ENCODE measurements at regions not wholly inside any gene's neighbourhood (a gene's known extent, or its start where the extent isn't known, plus 50 kb on each side); places are given as distances from the start of the nearest gene placed in this dataset.
"Not testable (repeated sequence)": the region's sequence is repeated elsewhere in the genome, so short reads cannot be mapped to it uniquely, and the experiment has no call there.

- H3K4me1 ChIP-seq: no peaks in the 10 kb centered on the region
- 78 to 90% (median 84%) methylated on average over 2 of the region's 2 CpGs for WGBS, 5 donors
- no peak for DNase-seq
- intact Hi-C loops (cut with DNase I; ENCODE audit: low total_unique reads): no loop called here
- H3K4me3 ChIP-seq: no peak overlapping the region
- no peak for TF ChIP-seq EP300 (IDR thresholded peaks at IDR 0.05)
- TF ChIP-seq POLR2AphosphoS5 (IDR thresholded peaks at IDR 0.05): no peak
- no peak for TF ChIP-seq POLR2A (IDR thresholded peaks at IDR 0.05)
- TF ChIP-seq CTCF (IDR thresholded peaks at IDR 0.05): no peak
- no peaks in the 10 kb centered on the region for H3K27me3 ChIP-seq
- no peak overlapping the region for H3K27ac ChIP-seq
- peaks cover 0 to 23% (median 4%) of the 10 kb centered on the region in 4 donors for H3K9me3 ChIP-seq
- H3K36me3 ChIP-seq: no peaks in the 10 kb centered on the region
Observed at GRCh38 chr13:56168581-56168980, 972.1 kb upstream of the PRR20A start.

GRCh38 chr13:56173346-56173745, 967.4 kb upstream of the PRR20A start:
- DNase-seq: peak in 1 of 2 donors; percentile 23
- H3K27me3 ChIP-seq: no peaks in the 10 kb centered on the region
- no peak for TF ChIP-seq POLR2A (IDR thresholded peaks at IDR 0.05)
- no peak overlapping the region for H3K27ac ChIP-seq
- 29 to 57% (median 48%) methylated on average over 2 of the region's 2 CpGs for WGBS, 5 donors
- H3K36me3 ChIP-seq: no peaks in the 10 kb centered on the region
- no peaks in the 10 kb centered on the region for H3K4me1 ChIP-seq
- H3K4me3 ChIP-seq: no peak overlapping the region
- intact Hi-C loops (cut with DNase I; ENCODE audit: low total_unique reads): no loop called here
- peaks cover 0 to 7% (median 0%) of the 10 kb centered on the region in 4 donors for H3K9me3 ChIP-seq

GRCh38 chr13:56182598-56182997, 958.1 kb upstream of the PRR20A start:
- no peaks in the 10 kb centered on the region for H3K36me3 ChIP-seq
- TF ChIP-seq CTCF (IDR thresholded peaks at IDR 0.05) (no peak), POLR2AphosphoS5 (IDR thresholded peaks at IDR 0.05) (no peak), EP300 (IDR thresholded peaks at IDR 0.05) (no peak), POLR2A (IDR thresholded peaks at IDR 0.05) (no peak)
- H3K4me3 ChIP-seq: no peak overlapping the region
- peaks cover 0 to 41% (median 22%) of the 10 kb centered on the region in 4 donors for H3K9me3 ChIP-seq
- no peak overlapping the region for H3K27ac ChIP-seq
- DNase-seq: no peak
- WGBS, 5 donors: 66 to 94% (median 87%) methylated on average over 3 of the region's 3 CpGs
- no peaks in the 10 kb centered on the region for H3K4me1 ChIP-seq
- intact Hi-C loops (cut with DNase I; ENCODE audit: low total_unique reads): no loop called here
- no peaks in the 10 kb centered on the region for H3K27me3 ChIP-seq

GRCh38 chr13:56187331-56187730, 953.4 kb upstream of the PRR20A start:
- no peaks in the 10 kb centered on the region for H3K27me3 ChIP-seq
- H3K36me3 ChIP-seq: no peaks in the 10 kb centered on the region
- H3K9me3 ChIP-seq: peaks cover 0 to 46% (median 25%) of the 10 kb centered on the region in 4 donors
- 71 to 94% (median 93%) methylated on average over 2 to 15 of the region's 15 CpGs for WGBS, 5 donors
- intact Hi-C loops (cut with DNase I; ENCODE audit: low total_unique reads): no loop called here
- no peak overlapping the region for H3K27ac ChIP-seq
- DNase-seq: no peak
- TF ChIP-seq EP300 (IDR thresholded peaks at IDR 0.05) (no peak), POLR2A (IDR thresholded peaks at IDR 0.05) (no peak), CTCF (IDR thresholded peaks at IDR 0.05) (no peak), POLR2AphosphoS5 (IDR thresholded peaks at IDR 0.05) (no peak)
- no peak overlapping the region for H3K4me3 ChIP-seq
- no peaks in the 10 kb centered on the region for H3K4me1 ChIP-seq

- H3K4me1 ChIP-seq; H3K27me3 ChIP-seq; intact Hi-C loops (cut with DNase I; ENCODE audit: low total_unique reads); H3K27ac ChIP-seq; H3K36me3 ChIP-seq; DNase-seq; H3K4me3 ChIP-seq: not testable (repeated sequence)
- 88 to 94% (median 92%) methylated on average over 6 of the region's 6 CpGs for WGBS, 5 donors
- H3K9me3 ChIP-seq: peaks cover 0 to 33% (median 19%) of the 10 kb centered on the region in 4 donors
Observed at GRCh38 chr13:56188582-56188981, 952.1 kb upstream of the PRR20A start.

All from stomach (tissue), 8 donors.